ENCODE measurements at regions not wholly inside any gene's neighbourhood (a gene's known extent, or its start where the extent isn't known, plus 50 kb on each side); places are given as distances from the start of the nearest gene placed in this dataset.
"Not testable (repeated sequence)": the region's sequence is repeated elsewhere in the genome, so short reads cannot be mapped to it uniquely, and the experiment has no call there.

DNA sequence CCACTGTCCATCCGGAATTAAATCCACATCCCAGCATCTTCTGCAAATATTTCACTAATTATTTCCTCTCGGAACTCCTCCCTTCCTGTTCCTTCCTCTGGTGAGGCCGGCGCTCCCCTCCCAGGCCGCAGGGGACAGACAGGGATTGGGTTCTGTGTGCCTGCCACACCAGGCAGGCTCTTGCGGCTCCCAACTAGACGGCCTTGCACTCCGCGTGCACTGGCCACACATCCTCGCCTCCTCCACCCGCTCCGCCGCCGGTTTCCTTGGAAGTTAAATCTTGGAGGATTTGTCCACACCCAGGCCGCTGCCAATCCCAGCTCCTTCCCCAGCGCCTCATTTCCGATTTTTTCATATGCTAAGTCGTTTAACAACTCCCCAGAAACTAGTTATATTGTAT lies 157.6 kb upstream of the CACNA1E start:
- TF ChIP-seq, protein P1, sequence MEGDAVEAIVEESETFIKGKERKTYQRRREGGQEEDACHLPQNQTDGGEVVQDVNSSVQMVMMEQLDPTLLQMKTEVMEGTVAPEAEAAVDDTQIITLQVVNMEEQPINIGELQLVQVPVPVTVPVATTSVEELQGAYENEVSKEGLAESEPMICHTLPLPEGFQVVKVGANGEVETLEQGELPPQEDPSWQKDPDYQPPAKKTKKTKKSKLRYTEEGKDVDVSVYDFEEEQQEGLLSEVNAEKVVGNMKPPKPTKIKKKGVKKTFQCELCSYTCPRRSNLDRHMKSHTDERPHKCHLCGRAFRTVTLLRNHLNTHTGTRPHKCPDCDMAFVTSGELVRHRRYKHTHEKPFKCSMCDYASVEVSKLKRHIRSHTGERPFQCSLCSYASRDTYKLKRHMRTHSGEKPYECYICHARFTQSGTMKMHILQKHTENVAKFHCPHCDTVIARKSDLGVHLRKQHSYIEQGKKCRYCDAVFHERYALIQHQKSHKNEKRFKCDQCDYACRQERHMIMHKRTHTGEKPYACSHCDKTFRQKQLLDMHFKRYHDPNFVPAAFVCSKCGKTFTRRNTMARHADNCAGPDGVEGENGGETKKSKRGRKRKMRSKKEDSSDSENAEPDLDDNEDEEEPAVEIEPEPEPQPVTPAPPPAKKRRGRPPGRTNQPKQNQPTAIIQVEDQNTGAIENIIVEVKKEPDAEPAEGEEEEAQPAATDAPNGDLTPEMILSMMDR (conservative IDR thresholded peaks at IDR 0.05; ENCODE audit: low read length): not testable (repeated sequence)
- TF ChIP-seq EZH2phosphoT487 (IDR thresholded peaks at IDR 0.05; ENCODE audit: borderline replicate concordance, low read depth, low read length): not testable (repeated sequence)
